ENCODE measurements at regions not wholly inside any gene's neighbourhood (a gene's known extent, or its start where the extent isn't known, plus 50 kb on each side); places are given as distances from the start of the nearest gene placed in this dataset.

GRCh38 chr7:54091322-54091721 lies 450.9 kb upstream of the VSTM2A start:
- Mint-ChIP-seq H3K27ac (no peak overlapping the region), H3K36me3 (ENCODE audit: low read depth) (no peaks in the 10 kb centered on the region), H3K4me3 (no peak overlapping the region), H3K9me3 (no peaks in the 10 kb centered on the region), H3K27me3 (ENCODE audit: low read depth) (no peaks in the 10 kb centered on the region), H3K4me1 (no peaks in the 10 kb centered on the region)
- TF ChIP-seq, protein P1, sequence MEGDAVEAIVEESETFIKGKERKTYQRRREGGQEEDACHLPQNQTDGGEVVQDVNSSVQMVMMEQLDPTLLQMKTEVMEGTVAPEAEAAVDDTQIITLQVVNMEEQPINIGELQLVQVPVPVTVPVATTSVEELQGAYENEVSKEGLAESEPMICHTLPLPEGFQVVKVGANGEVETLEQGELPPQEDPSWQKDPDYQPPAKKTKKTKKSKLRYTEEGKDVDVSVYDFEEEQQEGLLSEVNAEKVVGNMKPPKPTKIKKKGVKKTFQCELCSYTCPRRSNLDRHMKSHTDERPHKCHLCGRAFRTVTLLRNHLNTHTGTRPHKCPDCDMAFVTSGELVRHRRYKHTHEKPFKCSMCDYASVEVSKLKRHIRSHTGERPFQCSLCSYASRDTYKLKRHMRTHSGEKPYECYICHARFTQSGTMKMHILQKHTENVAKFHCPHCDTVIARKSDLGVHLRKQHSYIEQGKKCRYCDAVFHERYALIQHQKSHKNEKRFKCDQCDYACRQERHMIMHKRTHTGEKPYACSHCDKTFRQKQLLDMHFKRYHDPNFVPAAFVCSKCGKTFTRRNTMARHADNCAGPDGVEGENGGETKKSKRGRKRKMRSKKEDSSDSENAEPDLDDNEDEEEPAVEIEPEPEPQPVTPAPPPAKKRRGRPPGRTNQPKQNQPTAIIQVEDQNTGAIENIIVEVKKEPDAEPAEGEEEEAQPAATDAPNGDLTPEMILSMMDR (IDR thresholded peaks at IDR 0.05; ENCODE audit: unreplicated experiment in 3 of 3) = no peak

GRCh38 chr7:54097886-54098285 lies 444.3 kb upstream of the VSTM2A start:
- H3K9me3 Mint-ChIP-seq = no peaks in the 10 kb centered on the region
- no peaks in the 10 kb centered on the region for H3K36me3 Mint-ChIP-seq (ENCODE audit: low read depth)

DNA sequence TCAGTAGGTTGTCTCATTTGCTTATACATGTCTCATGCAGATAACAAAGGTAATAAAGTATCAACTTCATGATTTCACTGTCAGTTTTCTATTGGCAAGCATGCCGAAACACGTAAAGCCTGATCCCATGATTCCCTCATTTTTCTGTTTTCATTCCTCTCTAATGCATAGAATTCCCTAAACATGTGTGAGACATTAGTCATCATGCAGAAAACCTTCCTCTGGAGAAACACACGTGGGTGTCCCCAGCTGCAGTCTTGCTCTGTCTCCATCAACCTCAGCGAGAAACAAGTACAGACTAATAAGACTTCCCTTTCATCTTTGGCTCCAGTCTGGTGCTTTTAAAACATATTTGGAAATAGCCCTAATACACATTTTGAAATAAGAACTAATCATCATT lies 432.7 kb upstream of the VSTM2A start:
- Mint-ChIP-seq H3K4me1 (no peaks in the 10 kb centered on the region), H3K27ac (no peak overlapping the region), H3K27me3 (ENCODE audit: low read depth) (no peaks in the 10 kb centered on the region), H3K9me3 (no peaks in the 10 kb centered on the region), H3K36me3 (ENCODE audit: low read depth) (no peaks in the 10 kb centered on the region), H3K4me3 (no peak overlapping the region)
- TF ChIP-seq, protein P1 (IDR thresholded peaks at IDR 0.05; ENCODE audit: unreplicated experiment in 3 of 3) = no peak

More at GRCh38 chr7:54097886-54098285, 444.3 kb upstream of the VSTM2A start:
- TF ChIP-seq, protein P1 (IDR thresholded peaks at IDR 0.05; ENCODE audit: unreplicated experiment in 3 of 3) = no peak
- no peaks in the 10 kb centered on the region for H3K27me3 Mint-ChIP-seq (ENCODE audit: low read depth)
- no peak overlapping the region for H3K4me3 Mint-ChIP-seq
- H3K27ac Mint-ChIP-seq = no peak overlapping the region
- no peaks in the 10 kb centered on the region for H3K4me1 Mint-ChIP-seq

GRCh38 chr7:54111814-54112511 lies 430.2 kb upstream of the VSTM2A start:
- TF ChIP-seq, protein P1 (IDR thresholded peaks at IDR 0.05; ENCODE audit: unreplicated experiment in 3 of 3) = no peak
- no peaks in the 10 kb centered on the region for H3K27me3 Mint-ChIP-seq (ENCODE audit: low read depth)
- no peak overlapping the region for H3K27ac Mint-ChIP-seq
- no peaks in the 10 kb centered on the region for H3K4me1 Mint-ChIP-seq
- H3K4me3 Mint-ChIP-seq = no peak overlapping the region
- H3K9me3 Mint-ChIP-seq = no peaks in the 10 kb centered on the region
- H3K36me3 Mint-ChIP-seq (ENCODE audit: low read depth) = no peaks in the 10 kb centered on the region

DNA sequence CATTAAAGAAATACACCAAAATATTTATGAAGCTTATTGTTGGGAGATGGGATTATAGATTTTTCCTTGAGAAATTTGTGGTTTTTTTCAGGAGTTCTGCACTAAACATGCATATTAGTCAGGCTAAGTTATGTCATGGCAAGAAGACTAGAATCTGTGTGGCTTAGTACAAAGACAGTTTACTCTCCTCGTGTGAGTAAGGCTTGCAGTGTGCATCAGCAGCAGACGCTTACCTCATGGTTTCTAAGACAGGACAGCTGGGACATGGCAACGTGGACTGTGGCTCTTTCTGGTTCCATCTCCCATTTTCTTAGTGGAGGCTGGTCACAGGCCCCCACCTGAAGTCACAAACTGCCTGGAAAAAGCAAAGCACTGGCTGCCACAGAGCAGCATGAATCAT lies 429.6 kb upstream of the VSTM2A start:
- Mint-ChIP-seq H3K4me3 (no peak overlapping the region), H3K36me3 (ENCODE audit: low read depth) (no peaks in the 10 kb centered on the region), H3K9me3 (no peaks in the 10 kb centered on the region), H3K27ac (no peak overlapping the region), H3K27me3 (ENCODE audit: low read depth) (no peaks in the 10 kb centered on the region), H3K4me1 (no peaks in the 10 kb centered on the region)
- TF ChIP-seq, protein P1 (IDR thresholded peaks at IDR 0.05; ENCODE audit: unreplicated experiment in 3 of 3) = no peak
